SK-N-SH (cell line): ENCODE measurements at regions not wholly inside any gene's neighbourhood (a gene's known extent, or its start where the extent isn't known, plus 50 kb on each side); places are given as distances from the start of the nearest gene placed in this dataset.

Experiments used
- EZH2phosphoT487 ChIP-seq: fragments of 200-600 bp; sonication (generic); IDR thresholded peaks from 2 replicates; pipeline ENCODE4 v1.6.1; 2017; ENCODE audit warnings: low read depth, mixed run types, mild to moderate bottlenecking, antibody characterized with exemption, moderate library complexity, borderline replicate concordance
- MXI1 ChIP-seq: IDR thresholded peaks from 2 replicates; pipeline ENCODE4 v1.6.1; 2012; ENCODE audit warnings: mild to moderate bottlenecking, low read depth, low read length, improper control_type of control experiment
- TAF1 ChIP-seq: IDR thresholded peaks from 2 replicates; pipeline ENCODE4 v1.6.1; 2012; ENCODE audit warnings: low read depth, mild to moderate bottlenecking, low read length, moderate library complexity, borderline replicate concordance
- TF ChIP-seq, protein P1 (sequence below): fragments of 200-600 bp; sonication (generic); IDR thresholded peaks from 2 replicates; pipeline ENCODE4 v1.6.1; 2017; ENCODE audit warnings: antibody characterized with exemption, mild to moderate bottlenecking, moderate library complexity

DNA sequence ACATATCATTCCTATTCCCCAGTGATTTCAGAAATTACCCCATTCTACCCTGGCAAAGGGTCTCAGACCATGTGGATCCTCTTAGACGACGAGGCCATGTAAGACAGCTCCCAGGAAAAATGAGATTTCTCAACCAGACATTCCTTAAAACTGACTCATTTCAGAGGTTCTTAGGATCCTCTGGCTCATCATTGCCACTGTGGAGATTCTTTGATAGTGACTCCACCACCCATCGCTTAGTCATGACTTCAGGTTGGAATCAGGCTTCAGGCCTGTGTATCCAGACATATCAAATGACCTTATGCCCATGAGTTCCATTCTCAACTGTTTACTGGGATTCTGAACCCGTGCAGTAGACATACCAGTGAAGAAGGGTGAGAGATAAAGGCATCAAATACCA is 245.6 kb upstream of the TCF4 start:
- TF ChIP-seq EZH2phosphoT487 = no peak
- TF ChIP-seq TAF1 = no peak
- TF ChIP-seq, protein P1, sequence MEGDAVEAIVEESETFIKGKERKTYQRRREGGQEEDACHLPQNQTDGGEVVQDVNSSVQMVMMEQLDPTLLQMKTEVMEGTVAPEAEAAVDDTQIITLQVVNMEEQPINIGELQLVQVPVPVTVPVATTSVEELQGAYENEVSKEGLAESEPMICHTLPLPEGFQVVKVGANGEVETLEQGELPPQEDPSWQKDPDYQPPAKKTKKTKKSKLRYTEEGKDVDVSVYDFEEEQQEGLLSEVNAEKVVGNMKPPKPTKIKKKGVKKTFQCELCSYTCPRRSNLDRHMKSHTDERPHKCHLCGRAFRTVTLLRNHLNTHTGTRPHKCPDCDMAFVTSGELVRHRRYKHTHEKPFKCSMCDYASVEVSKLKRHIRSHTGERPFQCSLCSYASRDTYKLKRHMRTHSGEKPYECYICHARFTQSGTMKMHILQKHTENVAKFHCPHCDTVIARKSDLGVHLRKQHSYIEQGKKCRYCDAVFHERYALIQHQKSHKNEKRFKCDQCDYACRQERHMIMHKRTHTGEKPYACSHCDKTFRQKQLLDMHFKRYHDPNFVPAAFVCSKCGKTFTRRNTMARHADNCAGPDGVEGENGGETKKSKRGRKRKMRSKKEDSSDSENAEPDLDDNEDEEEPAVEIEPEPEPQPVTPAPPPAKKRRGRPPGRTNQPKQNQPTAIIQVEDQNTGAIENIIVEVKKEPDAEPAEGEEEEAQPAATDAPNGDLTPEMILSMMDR = no peak
- TF ChIP-seq MXI1 = no peak
